Heart left ventricle (tissue), 13 donors: ENCODE measurements at regions not wholly inside any gene's neighbourhood (a gene's known extent, or its start where the extent isn't known, plus 50 kb on each side); places are given as distances from the start of the nearest gene placed in this dataset.

ENCODE experiments used
- POLR2A ChIP-seq, 2 donors: fragments of 450-650 bp; IDR thresholded peaks; one replicate each; pipeline ENCODE4 v1.6.1; 2017; ENCODE audit warnings: antibody characterized with exemption in 2 of 2, mild to moderate bottlenecking in 2 of 2, moderate library complexity in 2 of 2
- TF ChIP-seq, protein P1 (sequence below), 12 donors: fragments of 200-600 bp; sonication (generic) in 4 of 12; IDR thresholded peaks; one replicate each; pipeline versions ENCODE4 v1.5.0 to v1.8.0; 2018 to 2022; ENCODE audit warnings: antibody characterized with exemption in 12 of 12, mild to moderate bottlenecking in 5 of 12
- donor health status: ischemic (EF 13 %, LVEDD 7.1; RV severe dilation, severe dysfunction).
- donor health status: DM: no; HTN: yes; CAD: no.
- donor health status: DM: no; HTN: no; CAD: no.
- donor health status: ischemic (EF 25% LVEDD 6.9; RV normal size, moderate dysfunction).
- donor health status: ischemic (EF 25% LVEDD 5.7; RV mildly dilated, moderate dysfunction).
- donor health status: ischemic (EF 35%, LVEDD 5.7; RV mildly dilated, moderate dysfunction).
- donor health status: nonischemic (EF 11% LVEDD 7.7; RV severe dilation, severe dysfunction).
- donor health status: DM: yes; HTN: yes; CAD: no.
- donor health status: PGD.
- donor health status: ischemic (EF 29% LVEDD 5.4; RV normal size, mild dysfunction).
- donor health status: nonischemic (EF 23%, LVEDD 6.1; RV moderate dilation, normal function).

DNA sequence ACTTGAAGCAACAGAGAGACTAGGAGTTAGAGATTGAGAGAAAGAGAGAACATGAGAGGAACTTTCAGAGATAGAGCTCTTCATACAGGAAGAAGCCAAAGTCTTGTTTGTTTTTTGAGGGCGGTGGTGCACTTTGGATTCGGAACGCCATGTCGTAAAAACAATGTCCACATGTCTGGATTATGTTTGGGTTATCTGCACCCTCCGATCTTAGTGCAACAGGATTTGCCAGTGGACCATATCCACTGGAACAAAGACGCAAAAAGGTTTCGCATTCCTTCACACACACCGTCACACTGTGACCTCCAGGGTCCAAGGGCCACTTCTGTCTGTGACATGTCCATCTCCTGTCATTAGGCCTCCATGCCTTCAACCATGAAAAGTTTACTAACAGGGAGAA is 141.8 kb upstream of the ATP11B start:
- TF ChIP-seq, protein P1, sequence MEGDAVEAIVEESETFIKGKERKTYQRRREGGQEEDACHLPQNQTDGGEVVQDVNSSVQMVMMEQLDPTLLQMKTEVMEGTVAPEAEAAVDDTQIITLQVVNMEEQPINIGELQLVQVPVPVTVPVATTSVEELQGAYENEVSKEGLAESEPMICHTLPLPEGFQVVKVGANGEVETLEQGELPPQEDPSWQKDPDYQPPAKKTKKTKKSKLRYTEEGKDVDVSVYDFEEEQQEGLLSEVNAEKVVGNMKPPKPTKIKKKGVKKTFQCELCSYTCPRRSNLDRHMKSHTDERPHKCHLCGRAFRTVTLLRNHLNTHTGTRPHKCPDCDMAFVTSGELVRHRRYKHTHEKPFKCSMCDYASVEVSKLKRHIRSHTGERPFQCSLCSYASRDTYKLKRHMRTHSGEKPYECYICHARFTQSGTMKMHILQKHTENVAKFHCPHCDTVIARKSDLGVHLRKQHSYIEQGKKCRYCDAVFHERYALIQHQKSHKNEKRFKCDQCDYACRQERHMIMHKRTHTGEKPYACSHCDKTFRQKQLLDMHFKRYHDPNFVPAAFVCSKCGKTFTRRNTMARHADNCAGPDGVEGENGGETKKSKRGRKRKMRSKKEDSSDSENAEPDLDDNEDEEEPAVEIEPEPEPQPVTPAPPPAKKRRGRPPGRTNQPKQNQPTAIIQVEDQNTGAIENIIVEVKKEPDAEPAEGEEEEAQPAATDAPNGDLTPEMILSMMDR (IDR thresholded peaks at IDR 0.05), result no peak
- no peak for TF ChIP-seq POLR2A (IDR thresholded peaks at IDR 0.05)
